Kidney tubule cell (primary cell): ENCODE measurements at regions not wholly inside any gene's neighbourhood (a gene's known extent, or its start where the extent isn't known, plus 50 kb on each side); places are given as distances from the start of the nearest gene placed in this dataset.
"Not testable (repeated sequence)": the region's sequence is repeated elsewhere in the genome, so short reads cannot be mapped to it uniquely, and the experiment has no call there.

Source experiments
- DNase-seq: peaks from one replicate; pipeline ENCODE4 v3.0.0-alpha.2; 2018; ENCODE audit warnings: low spot score

GRCh38 chr7:6939126-6939525 is 113.1 kb upstream of the CCZ1B start:
- DNase-seq, result not testable (repeated sequence)

- DNase-seq, result not testable (repeated sequence)
Measured at GRCh38 chr7:6939896-6940295, 113.8 kb upstream of the CCZ1B start.

- not testable (repeated sequence) for DNase-seq
Measured at GRCh38 chr7:6946873-6947272, 120.8 kb upstream of the CCZ1B start.

GRCh38 chr7:6950231-6950630 is 124.2 kb upstream of the CCZ1B start:
- DNase-seq, result not testable (repeated sequence)

- DNase-seq, result not testable (repeated sequence)
Measured at GRCh38 chr7:6951553-6951952, 125.5 kb upstream of the CCZ1B start.

- DNase-seq, result not testable (repeated sequence)
Measured at GRCh38 chr7:6953138-6953797, 127.2 kb upstream of the CCZ1B start.

- peak; percentile 14 for DNase-seq
Measured at GRCh38 chr7:6953798-6954181, 127.7 kb upstream of the CCZ1B start.

- DNase-seq, result not testable (repeated sequence)
Measured at GRCh38 chr7:6955385-6955784, 129.3 kb upstream of the CCZ1B start.

GRCh38 chr7:6955990-6956566 is 130.0 kb upstream of the CCZ1B start:
- DNase-seq, result not testable (repeated sequence)

- DNase-seq, result not testable (repeated sequence)
Measured at GRCh38 chr7:6958371-6958770, 132.3 kb upstream of the CCZ1B start.

- DNase-seq, result not testable (repeated sequence)
Measured at GRCh38 chr7:6959942-6960341, 133.9 kb upstream of the CCZ1B start.

GRCh38 chr7:6962871-6963270 is 136.8 kb upstream of the CCZ1B start:
- not testable (repeated sequence) for DNase-seq

GRCh38 chr7:6965051-6965450 is 139.0 kb upstream of the CCZ1B start:
- DNase-seq, result peak; percentile 48

GRCh38 chr7:6970180-6970579 is 144.1 kb upstream of the CCZ1B start:
- DNase-seq, result not testable (repeated sequence)

- DNase-seq, result not testable (repeated sequence)
Measured at GRCh38 chr7:6974876-6975275, 148.8 kb upstream of the CCZ1B start.

- DNase-seq, result not testable (repeated sequence)
Measured at GRCh38 chr7:6975346-6975745, 149.3 kb upstream of the CCZ1B start.

GRCh38 chr7:6977368-6977767 is 151.3 kb upstream of the CCZ1B start:
- DNase-seq, result not testable (repeated sequence)

- DNase-seq, result not testable (repeated sequence)
Measured at GRCh38 chr7:6978326-6978725, 152.3 kb upstream of the CCZ1B start.

GRCh38 chr7:6979456-6979855 is 153.4 kb upstream of the CCZ1B start:
- not testable (repeated sequence) for DNase-seq

- not testable (repeated sequence) for DNase-seq
Measured at GRCh38 chr7:6982375-6982774, 156.3 kb upstream of the CCZ1B start.

GRCh38 chr7:6986892-6987291 is 160.8 kb upstream of the CCZ1B start:
- peak; percentile 30 for DNase-seq

GRCh38 chr7:6988608-6989007 is 162.5 kb upstream of the CCZ1B start:
- not testable (repeated sequence) for DNase-seq

GRCh38 chr7:6989968-6990367 is 163.9 kb upstream of the CCZ1B start:
- peak; percentile 58 for DNase-seq
